A673 (cell line): ENCODE measurements at regions not wholly inside any gene's neighbourhood (a gene's known extent, or its start where the extent isn't known, plus 50 kb on each side); places are given as distances from the start of the nearest gene placed in this dataset.

Experiments used
- BruUV-seq: library from RNA; stranded (reverse); fragments of 400-500 nt; replicated peaks from 2 replicates; lab custom pipeline; 2021; lab: Mats Ljungman, UMichigan
- CTCF ChIA-PET: fragments of 300-600 bp; sonication (Branson Sonifier 250); formaldehyde crosslinking; loops from one replicate; lab custom pipeline; 2022; ENCODE audit warnings: antibody characterized with exemption; lab: Charles Lee
- POLR2A ChIA-PET: fragments of 300-600 bp; sonication (Branson Sonifier 250); formaldehyde crosslinking; loops from one replicate; lab custom pipeline; 2022; ENCODE audit warnings: antibody characterized with exemption; ENCODE audit not compliant: low non-redundant PET; lab: Charles Lee
- DNase-seq: peaks from one replicate; pipeline ENCODE4 v3.0.0-alpha.2; 2015; ENCODE audit warnings: low spot score
- H3K27ac ChIP-seq: fragments of 200-600 bp; sonication (generic); 2 replicates; pipeline ENCODE4 v1.5.1; 2016; ENCODE audit warnings: mixed run types, low read depth, mild to moderate bottlenecking, mixed read lengths, antibody characterized with exemption, low read length; ENCODE audit not compliant: poor library complexity, severe bottlenecking
- H3K27me3 ChIP-seq: fragments of 200-600 bp; sonication (generic); replicated peaks from 2 replicates; pipeline ENCODE4 v1.6.1; 2017; ENCODE audit warnings: mixed run types, low read depth, mild to moderate bottlenecking, mixed read lengths, antibody characterized with exemption, low read length; ENCODE audit not compliant: insufficient read depth, poor library complexity
- H3K36me3 ChIP-seq: fragments of 200-600 bp; sonication (generic); 2 replicates; pipeline ENCODE4 v1.6.1; 2016; ENCODE audit warnings: mixed run types, mild to moderate bottlenecking, mixed read lengths, antibody characterized with exemption, low read length; ENCODE audit not compliant: insufficient read depth, poor library complexity, severe bottlenecking
- H3K4me1 ChIP-seq: fragments of 200-600 bp; sonication (generic); 2 replicates; pipeline ENCODE4 v1.6.1; 2017; ENCODE audit warnings: mixed run types, mild to moderate bottlenecking, mixed read lengths, antibody characterized with exemption, low read length; ENCODE audit not compliant: insufficient read depth, poor library complexity, severe bottlenecking
- H3K4me3 ChIP-seq: fragments of 200-600 bp; sonication (generic); 2 replicates; pipeline ENCODE4 v1.5.1; 2016; ENCODE audit warnings: low read depth, mixed run types, mild to moderate bottlenecking, mixed read lengths, low read length; ENCODE audit not compliant: poor library complexity, severe bottlenecking
- H3K9me3 ChIP-seq: fragments of 200-600 bp; sonication (generic); 2 replicates; pipeline ENCODE4 v1.6.1; 2016; ENCODE audit warnings: mixed run types, low read depth, mild to moderate bottlenecking, mixed read lengths, antibody characterized with exemption, low read length; ENCODE audit not compliant: poor library complexity, severe bottlenecking
- EZH2 ChIP-seq: fragments of 200-600 bp; sonication (generic); IDR thresholded peaks from 2 replicates; pipeline ENCODE4 v1.6.1; 2017; ENCODE audit warnings: borderline replicate concordance, low read depth, mild to moderate bottlenecking, mixed read lengths, antibody characterized with exemption, low read length; ENCODE audit not compliant: poor library complexity, severe bottlenecking
- intact Hi-C: fragments of 100-400 bp; cut with micrococcal nuclease; formaldehyde crosslinking; loops from one replicate; pipeline ENCODE4 v1.10.0; 2022; ENCODE audit not compliant: unreplicated experiment
- TF ChIP-seq, protein P1 (sequence below): fragments of 300-800, 200-600 bp; sonication (generic); conservative IDR thresholded peaks from 2 replicates; pipeline ENCODE4 v1.5.1; 2017; ENCODE audit warnings: low read depth, mild to moderate bottlenecking, antibody characterized with exemption, low read length, moderate library complexity, mixed read lengths

DNA sequence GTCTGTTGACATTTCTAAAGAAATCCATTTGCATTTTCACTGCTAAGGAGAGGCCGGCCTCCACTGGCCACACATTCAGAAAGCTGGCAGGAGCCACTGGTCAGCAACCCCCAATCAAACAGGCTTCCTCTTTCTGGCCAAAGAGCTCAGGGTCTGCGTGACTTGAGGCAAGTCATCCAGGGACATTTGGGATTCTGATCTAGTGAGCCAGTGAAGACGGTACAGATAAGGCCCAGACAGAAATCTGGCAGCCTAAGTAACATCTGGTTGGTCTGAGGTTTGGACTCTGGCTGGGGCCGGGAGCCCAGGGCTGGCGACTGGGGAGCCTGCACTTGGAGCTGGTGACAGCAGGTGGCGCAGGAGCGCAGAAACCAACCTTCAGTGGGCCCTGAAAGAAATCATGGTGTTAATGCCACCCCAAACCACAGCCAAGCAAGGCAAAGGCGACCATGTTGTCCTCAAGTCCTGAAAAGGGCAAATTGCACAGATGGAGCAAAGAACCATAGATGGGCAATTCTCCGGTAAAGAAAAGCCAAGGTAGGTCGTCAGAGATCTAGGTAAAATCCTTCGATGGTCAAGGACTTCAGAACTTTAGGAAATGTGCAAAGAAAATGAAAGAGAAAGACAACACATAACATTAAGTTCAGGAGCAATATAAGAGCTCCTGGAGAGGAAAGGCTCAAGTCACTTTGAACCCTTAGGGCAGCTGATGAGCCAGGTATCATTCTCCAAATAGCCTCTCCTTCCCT is 99.4 kb upstream of the BLID start:
- H3K36me3 ChIP-seq, result no peaks in the 10 kb centered on the region
- H3K27ac ChIP-seq, result no peak overlapping the region
- H3K4me3 ChIP-seq, result no peak overlapping the region
- H3K27me3 ChIP-seq, result no peaks in the 10 kb centered on the region
- no TSS peak for BruUV-seq
- DNase-seq, result peak; percentile 84
- intact Hi-C loops, result loop anchor here (1.0 to 10.0 kb wide), 3 partner anchors 77 to 290 kb away; no protein-coding TSS in a partner anchor
- ChIA-PET CTCF (interaction anchor here (0.5 to 3.5 kb wide), 4 partner anchors 38 to 309 kb away, joined by 3 to 27 read pairs (median 5); no protein-coding TSS in a partner anchor), POLR2A (interaction anchor here (0.6 kb wide), 1 partner anchor 115 kb away, joined by 5 read pairs; no protein-coding TSS in a partner anchor)
- peaks cover 10% of the 10 kb centered on the region for H3K4me1 ChIP-seq
- H3K9me3 ChIP-seq, result no peaks in the 10 kb centered on the region
- TF ChIP-seq EZH2, result no peak
- TF ChIP-seq, protein P1, sequence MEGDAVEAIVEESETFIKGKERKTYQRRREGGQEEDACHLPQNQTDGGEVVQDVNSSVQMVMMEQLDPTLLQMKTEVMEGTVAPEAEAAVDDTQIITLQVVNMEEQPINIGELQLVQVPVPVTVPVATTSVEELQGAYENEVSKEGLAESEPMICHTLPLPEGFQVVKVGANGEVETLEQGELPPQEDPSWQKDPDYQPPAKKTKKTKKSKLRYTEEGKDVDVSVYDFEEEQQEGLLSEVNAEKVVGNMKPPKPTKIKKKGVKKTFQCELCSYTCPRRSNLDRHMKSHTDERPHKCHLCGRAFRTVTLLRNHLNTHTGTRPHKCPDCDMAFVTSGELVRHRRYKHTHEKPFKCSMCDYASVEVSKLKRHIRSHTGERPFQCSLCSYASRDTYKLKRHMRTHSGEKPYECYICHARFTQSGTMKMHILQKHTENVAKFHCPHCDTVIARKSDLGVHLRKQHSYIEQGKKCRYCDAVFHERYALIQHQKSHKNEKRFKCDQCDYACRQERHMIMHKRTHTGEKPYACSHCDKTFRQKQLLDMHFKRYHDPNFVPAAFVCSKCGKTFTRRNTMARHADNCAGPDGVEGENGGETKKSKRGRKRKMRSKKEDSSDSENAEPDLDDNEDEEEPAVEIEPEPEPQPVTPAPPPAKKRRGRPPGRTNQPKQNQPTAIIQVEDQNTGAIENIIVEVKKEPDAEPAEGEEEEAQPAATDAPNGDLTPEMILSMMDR, result peak; percentile 99

DNA sequence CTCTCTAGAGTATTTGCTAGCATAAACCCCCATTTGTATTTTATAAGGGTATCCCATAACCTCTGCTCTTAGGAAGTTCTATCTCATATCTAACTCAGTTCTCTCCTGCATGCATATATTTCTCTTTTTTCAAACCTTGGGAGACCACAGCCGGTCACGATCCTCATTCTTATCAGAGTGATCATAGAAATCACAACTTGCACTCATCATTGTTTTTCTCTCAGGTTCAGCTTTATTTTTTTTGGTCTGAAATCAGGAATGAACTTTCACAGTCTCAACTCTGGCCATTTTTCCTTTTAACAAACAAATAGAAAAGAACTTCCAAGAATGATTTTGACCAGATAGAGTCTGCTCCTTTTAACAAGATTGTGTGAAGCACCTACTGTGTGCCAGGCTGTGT is 98.6 kb upstream of the BLID start:
- Histone ChIP-seq H3K9me3 (no peaks in the 10 kb centered on the region), H3K4me3 (no peak overlapping the region), H3K4me1 (peaks cover 16% of the 10 kb centered on the region), H3K27ac (no peak overlapping the region), H3K27me3 (no peaks in the 10 kb centered on the region), H3K36me3 (no peaks in the 10 kb centered on the region)
- intact Hi-C loops, result loop anchor here (5.0 to 10.0 kb wide), 2 partner anchors 150 to 368 kb away; no protein-coding TSS in a partner anchor
- no TSS peak for BruUV-seq
- ChIA-PET CTCF (interaction anchor here (3.5 kb wide), 1 partner anchor 291 kb away, joined by 27 read pairs; no protein-coding TSS in a partner anchor), POLR2A (interaction anchor here (0.6 kb wide), 1 partner anchor 114 kb away, joined by 5 read pairs; no protein-coding TSS in a partner anchor)
- TF ChIP-seq, protein P1, result no peak
- no peak for DNase-seq

DNA sequence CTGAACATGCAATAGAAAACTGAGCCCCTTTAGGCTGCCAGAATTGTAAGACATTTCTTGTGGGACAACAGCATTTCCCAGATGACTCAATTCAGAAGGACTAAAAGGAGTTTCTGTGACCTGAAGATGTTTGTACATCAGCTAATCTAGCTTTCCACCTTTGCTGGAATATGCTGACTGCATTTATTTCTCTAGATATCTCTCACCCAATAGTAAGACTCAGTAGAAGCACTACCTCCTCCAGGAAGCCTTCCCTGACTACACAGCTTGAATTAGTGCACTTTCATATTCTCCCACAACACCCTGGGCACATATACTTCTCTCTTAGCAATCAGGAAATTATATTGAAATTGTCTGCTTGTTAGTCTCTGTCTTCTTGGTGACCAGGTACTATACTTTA is 98.1 kb upstream of the BLID start:
- intact Hi-C loops, result loop anchor here (5.0 to 10.0 kb wide), 2 partner anchors 151 to 368 kb away; no protein-coding TSS in a partner anchor
- Histone ChIP-seq H3K9me3 (no peaks in the 10 kb centered on the region), H3K36me3 (no peaks in the 10 kb centered on the region), H3K4me3 (no peak overlapping the region), H3K4me1 (peaks cover 16% of the 10 kb centered on the region), H3K27me3 (no peaks in the 10 kb centered on the region), H3K27ac (no peak overlapping the region)
- BruUV-seq, result no TSS peak
- no peak for TF ChIP-seq EZH2
- TF ChIP-seq, protein P1, result no peak
- POLR2A ChIA-PET, result no interaction called here
- no peak for DNase-seq
- CTCF ChIA-PET, result interaction anchor here (3.5 kb wide), 1 partner anchor 291 kb away, joined by 27 read pairs; no protein-coding TSS in a partner anchor
